Thyroid gland (tissue), 4 donors: ENCODE measurements at regions not wholly inside any gene's neighbourhood (a gene's known extent, or its start where the extent isn't known, plus 50 kb on each side); places are given as distances from the start of the nearest gene placed in this dataset.
"Not testable (repeated sequence)": the region's sequence is repeated elsewhere in the genome, so short reads cannot be mapped to it uniquely, and the experiment has no call there.

ENCODE experiments used
- DNase-seq, 2 donors: peaks; one replicate each; pipeline ENCODE4 v3.0.0-alpha.2; 2019
- H3K27ac ChIP-seq, 3 donors: fragments of 200-600 bp; sonication (generic); 1 replicate in 2 of 3; 2 replicates in 1 of 3; pipeline ENCODE4 v1.5.1; 2016 to 2019; ENCODE audit warnings: mild to moderate bottlenecking in 1 of 3, moderate library complexity in 1 of 3
- H3K27me3 ChIP-seq: fragments of 200-600 bp; sonication (generic); one replicate; pipeline ENCODE4 v1.5.1; 2019
- H3K36me3 ChIP-seq, 2 donors: fragments of 200-600 bp; sonication (generic); one replicate each; pipeline ENCODE4 v1.5.1; 2016 to 2019
- H3K4me1 ChIP-seq, 2 donors: fragments of 200-600 bp; sonication (generic); one replicate each; pipeline ENCODE4 v1.5.1; 2017 to 2019
- H3K4me3 ChIP-seq, 3 donors: fragments of 200-600 bp; sonication (generic); replicated peaks in 1 of 3; 1 replicate in 2 of 3; 2 replicates in 1 of 3; pipeline ENCODE4 v1.5.1; 2016; ENCODE audit warnings: mild to moderate bottlenecking in 1 of 3
- H3K9me3 ChIP-seq: fragments of 200-600 bp; sonication (generic); one replicate; pipeline ENCODE4 v1.5.1; 2017
- CTCF ChIP-seq, 6 experiments: fragments of 200-600 bp in 3 of 6; fragments of 450-650 bp in 3 of 6; sonication (generic) in 3 of 6; IDR thresholded peaks; one replicate each; pipeline ENCODE4 v1.5.1; 2016 to 2019; ENCODE audit warnings: antibody characterized with exemption in 6 of 6, mild to moderate bottlenecking in 2 of 6, inconsistent platforms in 1 of 6, moderate library complexity in 1 of 6
- POLR2A ChIP-seq, 2 donors: fragments of 450-650 bp; IDR thresholded peaks; one replicate each; pipeline ENCODE4 v1.6.1; 2017; ENCODE audit warnings: antibody characterized with exemption in 2 of 2, mild to moderate bottlenecking in 2 of 2, moderate library complexity in 1 of 2
- WGBS, 2 donors: methylation state at CpG; one replicate each; pipeline ENCODE4 v1.1.5; 2017; 5-methylcytosine and 5-hydroxymethylcytosine counted together
- intact Hi-C: fragments of 100-400 bp; cut with DNase I; formaldehyde crosslinking; loops from one replicate; pipeline ENCODE4 v1.15.1; 2023

GRCh38 chr7:9124320-9124719 is 690.9 kb downstream of the NXPH1 start:
- H3K36me3 ChIP-seq, result no peaks in the 10 kb centered on the region
- intact Hi-C loops, result no loop called here
- H3K27me3 ChIP-seq, result no peaks in the 10 kb centered on the region
- DNase-seq, result no peak
- H3K27ac ChIP-seq, result no peak overlapping the region
- H3K9me3 ChIP-seq, result no peaks in the 10 kb centered on the region
- 81 to 87% methylated on average over 2 of the region's 2 CpGs for WGBS, 2 donors
- TF ChIP-seq POLR2A (IDR thresholded peaks at IDR 0.05) (no peak), CTCF (IDR thresholded peaks at IDR 0.05) (no peak)
- no peak overlapping the region for H3K4me3 ChIP-seq
- no peaks in the 10 kb centered on the region for H3K4me1 ChIP-seq

GRCh38 chr7:9125246-9125645 is 691.8 kb downstream of the NXPH1 start:
- no peaks in the 10 kb centered on the region for H3K4me1 ChIP-seq
- H3K4me3 ChIP-seq, result no peak overlapping the region
- H3K27me3 ChIP-seq, result no peaks in the 10 kb centered on the region
- intact Hi-C loops, result no loop called here
- H3K9me3 ChIP-seq, result no peaks in the 10 kb centered on the region
- H3K27ac ChIP-seq, result no peak overlapping the region
- no peak for DNase-seq
- H3K36me3 ChIP-seq, result no peaks in the 10 kb centered on the region
- TF ChIP-seq POLR2A (IDR thresholded peaks at IDR 0.05), result no peak
- no peak for TF ChIP-seq CTCF (IDR thresholded peaks at IDR 0.05)

GRCh38 chr7:9127901-9128300 is 694.5 kb downstream of the NXPH1 start:
- intact Hi-C loops, result no loop called here
- no peaks in the 10 kb centered on the region for H3K9me3 ChIP-seq
- no peak overlapping the region for H3K27ac ChIP-seq
- no peak for DNase-seq
- WGBS, 2 donors, result 87 to 93% methylated on average over 5 of the region's 5 CpGs
- no peaks in the 10 kb centered on the region for H3K27me3 ChIP-seq
- H3K4me3 ChIP-seq, result no peak overlapping the region
- H3K36me3 ChIP-seq, result no peaks in the 10 kb centered on the region
- TF ChIP-seq CTCF (IDR thresholded peaks at IDR 0.05) (no peak), POLR2A (IDR thresholded peaks at IDR 0.05) (no peak)
- no peaks in the 10 kb centered on the region for H3K4me1 ChIP-seq

- Histone ChIP-seq H3K4me1 (no peaks in the 10 kb centered on the region), H3K27ac (no peak overlapping the region), H3K27me3 (no peaks in the 10 kb centered on the region), H3K9me3 (no peaks in the 10 kb centered on the region), H3K4me3 (no peak overlapping the region), H3K36me3 (no peaks in the 10 kb centered on the region)
- intact Hi-C loops, result no loop called here
- no peak for DNase-seq
- TF ChIP-seq POLR2A (IDR thresholded peaks at IDR 0.05), result no peak
- no peak for TF ChIP-seq CTCF (IDR thresholded peaks at IDR 0.05)
- WGBS, 2 donors, result 69 to 71% methylated on average over 1 of the region's 1 CpG
These were observed 715.3 kb downstream of the NXPH1 start for GRCh38 chr7:9148687-9149086.

GRCh38 chr7:9149499-9150082 is 716.2 kb downstream of the NXPH1 start:
- Histone ChIP-seq H3K4me1 (no peaks in the 10 kb centered on the region), H3K27ac (no peak overlapping the region), H3K4me3 (no peak overlapping the region), H3K36me3 (no peaks in the 10 kb centered on the region), H3K27me3 (no peaks in the 10 kb centered on the region), H3K9me3 (no peaks in the 10 kb centered on the region)
- no peak for DNase-seq
- intact Hi-C loops, result no loop called here
- WGBS, 2 donors, result 75 to 90% methylated on average over 4 of the region's 4 CpGs
- TF ChIP-seq CTCF (IDR thresholded peaks at IDR 0.05), result no peak
- no peak for TF ChIP-seq POLR2A (IDR thresholded peaks at IDR 0.05)

GRCh38 chr7:9163691-9164090 is 730.3 kb downstream of the NXPH1 start:
- H3K36me3 ChIP-seq, H3K27ac ChIP-seq, H3K9me3 ChIP-seq, intact Hi-C loops, H3K4me1 ChIP-seq, H3K27me3 ChIP-seq, H3K4me3 ChIP-seq, DNase-seq: not testable (repeated sequence)
